ENCODE measurements at regions not wholly inside any gene's neighbourhood (a gene's known extent, or its start where the extent isn't known, plus 50 kb on each side); places are given as distances from the start of the nearest gene placed in this dataset.

GRCh38 chr10:6680735-6681134 lies 100.7 kb upstream of the PRKCQ start:
- TF ChIP-seq EZH2 (IDR thresholded peaks at IDR 0.05; ENCODE audit: insufficient read depth, poor library complexity, severe bottlenecking) (no peak), EZH2phosphoT487 (IDR thresholded peaks at IDR 0.05; ENCODE audit: insufficient read depth, low read depth) (no peak)
